SK-N-SH (cell line): ENCODE measurements at regions not wholly inside any gene's neighbourhood (a gene's known extent, or its start where the extent isn't known, plus 50 kb on each side); places are given as distances from the start of the nearest gene placed in this dataset.

Experiments
- CTCF ChIP-seq: fragments of 200-600 bp; sonication (generic); IDR thresholded peaks from 2 replicates; pipeline ENCODE4 v1.6.1; 2017; ENCODE audit warnings: antibody characterized with exemption, mild to moderate bottlenecking, moderate library complexity
- SMC3 ChIP-seq: IDR thresholded peaks from 2 replicates; pipeline ENCODE4 v1.6.1; 2012; ENCODE audit warnings: low read depth, low read length, improper control_type of control experiment
- TEAD4 ChIP-seq: IDR thresholded peaks from 2 replicates; pipeline ENCODE4 v1.4.0; 2012; ENCODE audit warnings: mild to moderate bottlenecking, borderline replicate concordance; ENCODE audit not compliant: insufficient read depth

GRCh38 chr18:40821596-40822243 lies 1133.3 kb upstream of the PIK3C3 start:
- no peak for TF ChIP-seq CTCF
- TF ChIP-seq TEAD4: no peak
- TF ChIP-seq SMC3: no peak
